Pons (tissue), 1 donor: ENCODE measurements at regions not wholly inside any gene's neighbourhood (a gene's known extent, or its start where the extent isn't known, plus 50 kb on each side); places are given as distances from the start of the nearest gene placed in this dataset.
"Not testable (repeated sequence)": the region's sequence is repeated elsewhere in the genome, so short reads cannot be mapped to it uniquely, and the experiment has no call there.

Experiments
- DNase-seq: peaks from one replicate; pipeline ENCODE4 v3.0.0-alpha.2; 2016; ENCODE audit warnings: low spot score

DNA sequence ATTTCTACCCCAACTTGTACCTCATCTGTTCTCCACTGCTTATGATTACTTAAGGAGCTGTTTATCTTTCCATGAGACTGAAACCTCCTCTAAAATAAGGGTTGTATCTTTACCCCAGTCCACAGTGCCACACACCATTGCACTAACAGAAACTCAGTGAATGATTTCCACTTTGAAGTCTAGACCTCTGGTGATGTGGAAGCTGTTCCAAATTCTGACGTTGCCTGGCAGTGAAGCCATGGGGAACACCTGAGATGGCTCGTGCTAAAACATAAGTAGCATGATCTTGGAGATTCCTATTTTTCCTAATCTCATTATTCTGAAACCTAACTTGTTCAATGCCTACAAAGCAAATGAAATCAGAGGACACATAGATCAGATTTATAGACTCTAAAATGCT is 583.2 kb downstream of the EBF1 start:
- no peak for DNase-seq

- no peak for DNase-seq
Measured at GRCh38 chr5:158514986-158515359, 584.7 kb downstream of the EBF1 start.

DNA sequence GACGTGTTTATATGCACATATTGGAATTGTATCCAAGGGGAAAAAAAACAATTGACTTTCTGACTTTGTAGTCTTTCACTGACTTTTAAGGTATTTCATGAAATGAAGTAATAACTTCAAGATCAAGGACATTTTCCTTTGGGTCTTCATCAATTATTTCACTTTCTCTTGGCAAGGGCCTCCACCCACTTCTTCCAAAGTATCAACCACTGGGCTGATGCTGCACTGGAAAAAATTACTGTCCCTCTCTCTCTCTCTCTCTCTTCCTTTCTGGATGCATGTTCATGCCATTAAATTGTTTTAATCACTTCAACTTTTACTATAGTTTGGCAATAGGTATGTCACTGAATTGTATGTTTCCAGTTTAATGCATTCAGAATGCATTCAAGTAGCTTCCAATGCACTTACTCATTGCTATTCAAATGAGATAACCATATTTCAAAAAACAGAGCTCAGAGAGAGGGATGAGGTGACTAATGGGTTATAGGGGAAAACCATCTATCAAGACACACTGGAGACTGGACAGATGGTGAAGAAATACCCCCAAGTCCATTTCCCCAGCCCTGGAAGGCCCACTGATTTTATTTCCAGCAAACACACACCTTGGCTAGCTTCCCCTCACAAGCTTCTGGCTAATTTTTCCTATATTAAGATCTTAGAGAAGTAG is 585.3 kb downstream of the EBF1 start:
- DNase-seq, result no peak

GRCh38 chr5:158513490-158514318 is 586.0 kb downstream of the EBF1 start:
- DNase-seq, result peak; percentile 11

- DNase-seq, result no peak
Measured at GRCh38 chr5:158511454-158511853, 588.3 kb downstream of the EBF1 start.

DNA sequence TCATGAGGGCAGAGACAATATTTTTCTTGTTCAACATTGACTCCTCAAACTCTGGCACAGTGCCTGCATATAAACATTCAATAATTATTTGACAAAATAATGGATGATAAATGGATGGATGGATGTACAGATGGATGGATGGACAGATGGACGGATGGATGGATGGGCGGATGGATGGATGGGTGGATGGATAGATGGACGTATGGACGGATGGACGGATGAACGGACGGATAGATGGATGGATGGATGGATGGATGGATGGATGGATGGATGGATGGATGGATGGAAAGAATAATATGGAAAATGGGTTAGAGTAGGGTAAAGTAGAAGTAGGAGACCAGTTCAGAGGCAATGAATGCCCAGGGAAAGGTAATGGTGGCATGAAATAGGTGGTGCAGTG is 589.2 kb downstream of the EBF1 start:
- DNase-seq, result no peak

GRCh38 chr5:158506648-158507047 is 593.1 kb downstream of the EBF1 start:
- DNase-seq, result no peak

GRCh38 chr5:158502686-158503085 is 597.0 kb downstream of the EBF1 start:
- no peak for DNase-seq

DNA sequence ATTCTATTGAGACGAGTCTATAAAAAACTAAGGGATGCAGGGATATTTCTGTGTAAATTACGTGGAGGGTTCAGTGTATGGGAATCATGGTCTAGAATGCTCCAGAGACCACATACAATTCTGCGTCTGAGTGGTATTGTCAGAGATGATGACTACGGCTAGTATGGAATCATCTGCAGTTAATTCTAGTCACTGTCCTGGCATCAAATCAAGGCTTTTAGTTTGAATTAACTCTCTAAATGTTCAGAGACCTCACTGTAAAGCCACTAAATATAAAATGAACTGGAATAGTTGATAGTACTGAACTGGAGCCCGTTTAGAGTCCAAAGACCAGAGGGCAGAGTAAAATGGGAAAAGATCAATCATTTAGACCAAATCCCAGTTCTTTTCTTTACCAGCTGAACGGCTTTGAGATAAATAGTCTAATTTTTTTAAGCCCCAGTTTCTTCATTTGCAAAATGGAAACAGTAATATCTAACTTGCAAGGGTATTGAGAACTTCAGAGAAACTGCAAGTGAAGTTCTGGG is 599.8 kb downstream of the EBF1 start:
- no peak for DNase-seq

DNA sequence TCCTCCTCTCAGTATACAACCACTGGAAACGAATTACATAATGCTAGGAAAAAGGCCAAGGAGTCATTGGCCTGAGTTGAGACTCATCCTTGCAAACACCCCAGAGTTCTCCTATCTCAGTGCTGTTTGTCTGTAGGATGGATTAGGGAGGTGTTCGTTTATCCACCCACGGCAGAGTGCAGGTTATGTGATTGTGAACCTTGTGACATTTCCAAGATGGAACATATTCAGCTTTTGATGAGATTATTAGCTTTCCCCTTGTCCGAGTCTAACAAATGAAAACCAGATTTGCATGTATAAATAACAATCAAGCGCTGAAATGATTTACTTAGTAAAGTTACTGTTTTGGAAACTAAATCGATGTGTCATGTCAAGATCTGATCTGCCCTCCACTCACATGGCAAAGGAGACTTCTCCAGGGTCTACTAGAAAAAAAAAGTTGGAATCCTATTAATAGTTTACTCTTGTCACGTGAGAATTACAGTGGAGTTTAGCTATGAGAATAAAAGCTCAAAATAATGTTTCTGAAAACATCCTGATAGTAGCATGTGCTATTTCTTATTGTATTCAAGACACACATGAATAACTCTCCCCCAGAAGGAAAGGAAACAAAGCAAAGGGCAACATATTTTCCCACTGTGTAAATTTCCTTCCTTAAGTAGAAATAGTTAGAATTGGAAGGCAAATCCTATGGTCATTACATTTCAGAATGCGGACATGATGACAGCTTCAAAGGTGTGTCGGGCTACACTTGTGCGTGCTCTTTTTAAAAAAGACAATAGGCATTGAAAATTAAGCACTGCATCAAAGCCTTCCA is 600.4 kb downstream of the EBF1 start:
- DNase-seq, result no peak

GRCh38 chr5:158496624-158497023 is 603.1 kb downstream of the EBF1 start:
- no peak for DNase-seq

GRCh38 chr5:158494541-158494940 is 605.2 kb downstream of the EBF1 start:
- DNase-seq, result no peak

DNA sequence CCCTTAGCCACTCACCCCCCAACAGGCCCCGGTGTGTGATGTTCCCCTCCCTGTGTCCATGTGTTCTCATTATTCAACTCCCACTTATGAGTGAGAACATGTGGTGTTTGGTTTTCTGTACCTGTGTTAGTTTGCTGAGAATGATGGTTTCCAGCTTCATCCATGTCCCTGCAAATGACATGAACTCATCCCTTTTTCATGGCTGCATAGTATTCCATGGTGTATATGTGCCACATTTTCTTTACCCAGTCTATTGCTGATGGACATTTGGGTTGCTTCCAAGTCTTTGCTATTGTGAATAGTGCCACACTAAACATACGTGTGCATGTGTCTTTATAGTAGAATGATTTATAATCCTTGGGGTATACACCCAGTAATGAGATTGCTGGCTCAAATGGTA is 605.7 kb downstream of the EBF1 start:
- not testable (repeated sequence) for DNase-seq

- no peak for DNase-seq
Measured at GRCh38 chr5:158492841-158493242, 606.9 kb downstream of the EBF1 start.

- no peak for DNase-seq
Measured at GRCh38 chr5:158492136-158492535, 607.6 kb downstream of the EBF1 start.

- no peak for DNase-seq
Measured at GRCh38 chr5:158487664-158488063, 612.1 kb downstream of the EBF1 start.

DNA sequence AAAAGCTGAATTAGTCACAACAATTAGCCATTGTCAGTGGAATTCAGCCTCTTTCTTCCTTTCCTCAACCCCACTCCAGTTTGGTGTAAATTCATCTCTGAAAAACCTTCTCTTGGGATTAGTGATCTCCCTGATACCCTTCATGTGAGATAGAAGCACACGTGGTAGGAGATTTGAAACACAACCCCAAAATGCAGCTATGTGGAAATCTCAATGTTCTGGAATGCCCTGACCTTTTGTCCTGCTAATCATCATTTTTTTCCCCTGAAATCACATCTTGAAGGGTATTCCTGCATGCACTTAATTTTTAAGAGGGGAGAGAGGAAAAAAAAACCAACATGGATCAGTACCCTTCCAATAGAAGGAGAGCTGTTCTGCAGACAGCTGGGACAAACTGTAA is 612.6 kb downstream of the EBF1 start:
- DNase-seq, result no peak

DNA sequence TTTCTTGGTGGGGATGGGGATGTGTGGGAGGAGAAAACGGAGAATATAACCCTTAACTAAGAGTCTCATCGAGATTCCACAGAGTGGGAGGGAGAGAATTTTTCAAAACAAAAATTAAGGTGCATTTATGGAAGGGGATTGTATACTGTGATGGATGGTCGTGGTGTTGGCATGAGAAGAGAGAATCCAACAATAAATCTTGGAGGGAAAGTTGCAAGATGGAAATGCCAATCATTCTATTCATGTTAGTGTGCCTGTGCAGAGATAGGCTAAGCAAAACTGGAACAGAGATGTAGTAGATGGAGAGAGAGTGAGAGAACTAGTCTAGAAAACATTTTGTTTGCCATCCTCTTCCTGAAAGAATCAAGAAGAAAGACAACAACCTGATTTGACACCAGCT is 613.1 kb downstream of the EBF1 start:
- no peak for DNase-seq

- no peak for DNase-seq
Measured at GRCh38 chr5:158485604-158486081, 614.1 kb downstream of the EBF1 start.

- no peak for DNase-seq
Measured at GRCh38 chr5:158485047-158485446, 614.7 kb downstream of the EBF1 start.

DNA sequence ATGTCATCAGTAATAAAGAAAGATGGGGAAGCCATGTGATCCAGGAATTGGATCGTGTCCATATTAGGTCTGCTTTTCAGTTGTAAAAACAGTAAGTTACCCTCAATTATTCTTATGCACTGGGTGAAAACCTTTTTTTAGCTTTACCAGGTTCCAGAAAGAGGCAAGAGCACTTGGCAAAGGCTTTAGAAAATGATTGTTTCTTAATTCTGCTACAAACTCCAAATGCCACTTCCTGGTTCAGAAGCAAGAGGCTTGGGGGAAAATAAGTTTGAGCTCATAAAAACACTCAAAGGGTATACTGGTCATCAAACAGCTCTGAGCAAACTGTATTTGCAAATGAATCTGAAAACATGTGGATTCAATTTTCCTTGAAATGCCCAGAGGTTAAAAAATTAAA is 615.6 kb downstream of the EBF1 start:
- DNase-seq, result no peak

- DNase-seq, result no peak
Measured at GRCh38 chr5:158483281-158483860, 616.3 kb downstream of the EBF1 start.
